GM23338 (cell line): ENCODE measurements at regions not wholly inside any gene's neighbourhood (a gene's known extent, or its start where the extent isn't known, plus 50 kb on each side); places are given as distances from the start of the nearest gene placed in this dataset.

ENCODE experiments used
- ATAC-seq: fragments of 200-7000 bp; cut with Tn5 transposase; 3 replicates; pipeline ENCODE4 v1.9.1; 2020
- DNase-seq: peaks from one replicate; pipeline ENCODE4 v3.0.0-alpha.2; 2015; ENCODE audit warnings: low spot score
- H2AFZ ChIP-seq: fragments of 200-600 bp; sonication (generic); 2 replicates; pipeline ENCODE4 v1.8.0; 2016; ENCODE audit warnings: antibody characterized with exemption, mild to moderate bottlenecking, moderate library complexity
- H3F3A ChIP-seq: fragments of 200-600 bp; sonication (generic); replicated peaks from 2 replicates; pipeline ENCODE4 v1.8.0; 2017; ENCODE audit warnings: antibody characterized with exemption, mixed run types, low read depth
- H3K27ac ChIP-seq: fragments of 200-600 bp; sonication (generic); 2 replicates; pipeline ENCODE4 v1.6.1; 2016; ENCODE audit warnings: low read depth
- H3K27me3 ChIP-seq: fragments of 200-600 bp; sonication (generic); 2 replicates; pipeline ENCODE4 v1.8.0; 2016; ENCODE audit warnings: mild to moderate bottlenecking, mixed run types, moderate library complexity; ENCODE audit not compliant: insufficient read depth
- H3K36me3 ChIP-seq: fragments of 200-600 bp; sonication (generic); 2 replicates; pipeline ENCODE4 v1.8.0; 2016; ENCODE audit warnings: mild to moderate bottlenecking; ENCODE audit not compliant: insufficient read depth
- H3K4me1 ChIP-seq: fragments of 200-600 bp; sonication (generic); 2 replicates; pipeline ENCODE4 v1.8.0; 2016; ENCODE audit warnings: mild to moderate bottlenecking, moderate library complexity; ENCODE audit not compliant: insufficient read depth
- H3K4me2 ChIP-seq: fragments of 200-600 bp; sonication (generic); 2 replicates; pipeline ENCODE4 v1.7.1; 2017; ENCODE audit warnings: mixed run types
- H3K4me3 ChIP-seq: fragments of 200-600 bp; sonication (generic); 2 replicates; pipeline ENCODE4 v1.6.1; 2016; ENCODE audit warnings: mixed run types
- H3K79me2 ChIP-seq: fragments of 200-600 bp; sonication (generic); replicated peaks from 2 replicates; pipeline ENCODE4 v1.8.0; 2017; ENCODE audit warnings: mild to moderate bottlenecking; ENCODE audit not compliant: insufficient read depth
- H3K9me2 ChIP-seq: fragments of 200-600 bp; sonication (generic); 2 replicates; pipeline ENCODE4 v1.8.0; 2017; ENCODE audit not compliant: insufficient read depth
- H4K20me1 ChIP-seq: fragments of 200-600 bp; sonication (generic); replicated peaks from 2 replicates; pipeline ENCODE4 v1.8.0; 2017; ENCODE audit warnings: mild to moderate bottlenecking; ENCODE audit not compliant: insufficient read depth
- H3K27ac Mint-ChIP-seq: 2 replicates; pipeline ENCODE4 v1.8.0; 2020; ENCODE audit warnings: inconsistent platforms, mild to moderate bottlenecking, moderate library complexity, mixed read lengths
- H3K27me3 Mint-ChIP-seq: 3 replicates; pipeline ENCODE4 v1.8.0; 2022; ENCODE audit warnings: low read depth, mild to moderate bottlenecking, moderate library complexity, mixed read lengths, inconsistent platforms; ENCODE audit not compliant: insufficient read depth, poor library complexity
- H3K36me3 Mint-ChIP-seq: 3 replicates; pipeline ENCODE4 v1.8.0; 2021; ENCODE audit warnings: low read depth, mild to moderate bottlenecking, inconsistent platforms, moderate library complexity, mixed read lengths
- H3K4me1 Mint-ChIP-seq: 3 replicates; pipeline ENCODE4 v1.8.0; 2020; ENCODE audit warnings: mild to moderate bottlenecking, inconsistent platforms, mixed read lengths
- H3K4me3 Mint-ChIP-seq: 3 replicates; pipeline ENCODE4 v1.8.0; 2021; ENCODE audit warnings: moderate library complexity, mild to moderate bottlenecking, inconsistent platforms, mixed read lengths
- H3K9me3 Mint-ChIP-seq: 3 replicates; pipeline ENCODE4 v1.8.0; 2020; ENCODE audit warnings: moderate library complexity, mild to moderate bottlenecking, inconsistent platforms, mixed read lengths
- CREB1 ChIP-seq: fragments of 250-450 bp; sonication (Bioruptor Pico); IDR thresholded peaks from 2 replicates; pipeline ENCODE4 v1.5.0; 2020; ENCODE audit warnings: low read depth, mild to moderate bottlenecking, moderate library complexity
- CTCF ChIP-seq, 2 experiments: fragments of 200-600 bp in 1 of 2; sonication (generic) in 1 of 2; conservative IDR thresholded peaks; 2 replicates each; pipeline versions ENCODE4 v1.5.1 to v1.6.1; 2016 to 2017; ENCODE audit warnings: antibody characterized with exemption in 2 of 2, low read depth in 2 of 2, mild to moderate bottlenecking in 2 of 2, moderate library complexity in 1 of 2
- EZH2 ChIP-seq: fragments of 200-600 bp; sonication (generic); IDR thresholded peaks from one replicate; pipeline ENCODE4 v1.8.0; 2017; ENCODE audit warnings: antibody characterized with exemption, mild to moderate bottlenecking, low read depth; ENCODE audit not compliant: unreplicated experiment
- EZH2phosphoT487 ChIP-seq: fragments of 200-600 bp; sonication (generic); IDR thresholded peaks from one replicate; pipeline ENCODE4 v1.8.1; 2018; ENCODE audit warnings: antibody characterized with exemption; ENCODE audit not compliant: unreplicated experiment
- NANOG ChIP-seq: IDR thresholded peaks from 2 replicates; pipeline ENCODE4 v1.6.1; 2016; ENCODE audit warnings: antibody characterized with exemption, borderline replicate concordance
- POLR2AphosphoS5 ChIP-seq: IDR thresholded peaks from 2 replicates; pipeline ENCODE4 v1.6.1; 2016; ENCODE audit warnings: antibody characterized with exemption, low read depth
- STAT1 ChIP-seq: IDR thresholded peaks from one replicate; pipeline ENCODE4 v1.6.1; 2016; ENCODE audit warnings: antibody characterized with exemption; ENCODE audit not compliant: unreplicated experiment
- ZNF331 ChIP-seq: fragments of 250-450 bp; sonication (Bioruptor Pico); IDR thresholded peaks from 2 replicates; pipeline ENCODE4 v1.5.0; 2020; ENCODE audit warnings: low read depth, mild to moderate bottlenecking, moderate library complexity
- TF ChIP-seq, protein P1 (sequence below): fragments of 250-450 bp; sonication (Bioruptor Pico); IDR thresholded peaks from 2 replicates; pipeline ENCODE4 v1.5.0; 2020; ENCODE audit warnings: mild to moderate bottlenecking, moderate library complexity

GRCh38 chr3:18648868-18649462, 223.8 kb upstream of the SATB1 start:
- Histone ChIP-seq H4K20me1 (no peaks in the 10 kb centered on the region), H3K9me2 (0 out of 2 replicates have a peak, but pooled peaks cover 5% of the 10 kb centered on the region), H2AFZ (no peak overlapping the region), H3K4me3 (no peak overlapping the region), H3K36me3 (no peaks in the 10 kb centered on the region), H3K4me2 (no peak overlapping the region), H3F3A (no peaks in the 10 kb centered on the region), H3K4me1 (no peaks in the 10 kb centered on the region), H3K27me3 (no peaks in the 10 kb centered on the region), H3K27ac (no peak overlapping the region), H3K79me2 (no peaks in the 10 kb centered on the region)
- Mint-ChIP-seq H3K27me3 (no peaks in the 10 kb centered on the region), H3K36me3 (no peaks in the 10 kb centered on the region), H3K4me3 (no peak overlapping the region), H3K4me1 (no peaks in the 10 kb centered on the region), H3K27ac (no peak overlapping the region), H3K9me3 (no peaks in the 10 kb centered on the region)
- ATAC-seq (no peak), DNase-seq (no peak)
- TF ChIP-seq ZNF331 (CRISPR knock-in tag): no peak
- TF ChIP-seq STAT1: no peak
- no peak for TF ChIP-seq EZH2
- TF ChIP-seq NANOG: no peak
- no peak for TF ChIP-seq POLR2AphosphoS5

DNA sequence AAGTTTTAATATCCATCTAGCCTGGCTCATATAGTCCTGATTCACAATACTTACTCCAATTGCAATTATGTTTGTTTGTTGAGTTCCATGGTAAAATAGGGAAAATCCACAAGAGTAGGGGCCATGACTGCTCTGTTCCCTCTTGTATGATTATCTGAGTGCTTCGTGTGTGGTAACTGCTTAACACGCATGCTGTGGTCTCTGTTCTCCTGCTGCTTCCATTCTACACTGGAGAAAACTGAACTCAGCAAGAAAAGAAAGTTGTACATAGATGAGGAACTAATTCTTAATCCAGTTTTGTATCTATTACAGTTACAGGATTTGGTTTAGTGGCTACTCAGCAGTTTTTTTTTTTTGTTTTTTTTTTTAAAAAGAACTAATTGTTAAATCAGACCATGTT, 223.0 kb upstream of the SATB1 start:
- Histone ChIP-seq H3K27ac (no peak overlapping the region), H3K27me3 (no peaks in the 10 kb centered on the region), H3K36me3 (no peaks in the 10 kb centered on the region), H3K9me2 (0 out of 2 replicates have a peak, but pooled peaks cover 5% of the 10 kb centered on the region), H3K4me2 (no peak overlapping the region), H3K79me2 (no peaks in the 10 kb centered on the region), H3F3A (no peaks in the 10 kb centered on the region), H4K20me1 (no peaks in the 10 kb centered on the region), H3K4me3 (no peak overlapping the region), H2AFZ (no peak overlapping the region), H3K4me1 (no peaks in the 10 kb centered on the region)
- H3K4me1 Mint-ChIP-seq: no peaks in the 10 kb centered on the region
- no peak overlapping the region for H3K27ac Mint-ChIP-seq
- no peak for TF ChIP-seq CREB1 (CRISPR knock-in tag)
- no peak for TF ChIP-seq ZNF331 (CRISPR knock-in tag)
- TF ChIP-seq CTCF (conservative IDR thresholded peaks at IDR 0.05; ENCODE audit: low read depth in 2 of 2): no peak
- no peak for TF ChIP-seq EZH2
- TF ChIP-seq, protein P1, sequence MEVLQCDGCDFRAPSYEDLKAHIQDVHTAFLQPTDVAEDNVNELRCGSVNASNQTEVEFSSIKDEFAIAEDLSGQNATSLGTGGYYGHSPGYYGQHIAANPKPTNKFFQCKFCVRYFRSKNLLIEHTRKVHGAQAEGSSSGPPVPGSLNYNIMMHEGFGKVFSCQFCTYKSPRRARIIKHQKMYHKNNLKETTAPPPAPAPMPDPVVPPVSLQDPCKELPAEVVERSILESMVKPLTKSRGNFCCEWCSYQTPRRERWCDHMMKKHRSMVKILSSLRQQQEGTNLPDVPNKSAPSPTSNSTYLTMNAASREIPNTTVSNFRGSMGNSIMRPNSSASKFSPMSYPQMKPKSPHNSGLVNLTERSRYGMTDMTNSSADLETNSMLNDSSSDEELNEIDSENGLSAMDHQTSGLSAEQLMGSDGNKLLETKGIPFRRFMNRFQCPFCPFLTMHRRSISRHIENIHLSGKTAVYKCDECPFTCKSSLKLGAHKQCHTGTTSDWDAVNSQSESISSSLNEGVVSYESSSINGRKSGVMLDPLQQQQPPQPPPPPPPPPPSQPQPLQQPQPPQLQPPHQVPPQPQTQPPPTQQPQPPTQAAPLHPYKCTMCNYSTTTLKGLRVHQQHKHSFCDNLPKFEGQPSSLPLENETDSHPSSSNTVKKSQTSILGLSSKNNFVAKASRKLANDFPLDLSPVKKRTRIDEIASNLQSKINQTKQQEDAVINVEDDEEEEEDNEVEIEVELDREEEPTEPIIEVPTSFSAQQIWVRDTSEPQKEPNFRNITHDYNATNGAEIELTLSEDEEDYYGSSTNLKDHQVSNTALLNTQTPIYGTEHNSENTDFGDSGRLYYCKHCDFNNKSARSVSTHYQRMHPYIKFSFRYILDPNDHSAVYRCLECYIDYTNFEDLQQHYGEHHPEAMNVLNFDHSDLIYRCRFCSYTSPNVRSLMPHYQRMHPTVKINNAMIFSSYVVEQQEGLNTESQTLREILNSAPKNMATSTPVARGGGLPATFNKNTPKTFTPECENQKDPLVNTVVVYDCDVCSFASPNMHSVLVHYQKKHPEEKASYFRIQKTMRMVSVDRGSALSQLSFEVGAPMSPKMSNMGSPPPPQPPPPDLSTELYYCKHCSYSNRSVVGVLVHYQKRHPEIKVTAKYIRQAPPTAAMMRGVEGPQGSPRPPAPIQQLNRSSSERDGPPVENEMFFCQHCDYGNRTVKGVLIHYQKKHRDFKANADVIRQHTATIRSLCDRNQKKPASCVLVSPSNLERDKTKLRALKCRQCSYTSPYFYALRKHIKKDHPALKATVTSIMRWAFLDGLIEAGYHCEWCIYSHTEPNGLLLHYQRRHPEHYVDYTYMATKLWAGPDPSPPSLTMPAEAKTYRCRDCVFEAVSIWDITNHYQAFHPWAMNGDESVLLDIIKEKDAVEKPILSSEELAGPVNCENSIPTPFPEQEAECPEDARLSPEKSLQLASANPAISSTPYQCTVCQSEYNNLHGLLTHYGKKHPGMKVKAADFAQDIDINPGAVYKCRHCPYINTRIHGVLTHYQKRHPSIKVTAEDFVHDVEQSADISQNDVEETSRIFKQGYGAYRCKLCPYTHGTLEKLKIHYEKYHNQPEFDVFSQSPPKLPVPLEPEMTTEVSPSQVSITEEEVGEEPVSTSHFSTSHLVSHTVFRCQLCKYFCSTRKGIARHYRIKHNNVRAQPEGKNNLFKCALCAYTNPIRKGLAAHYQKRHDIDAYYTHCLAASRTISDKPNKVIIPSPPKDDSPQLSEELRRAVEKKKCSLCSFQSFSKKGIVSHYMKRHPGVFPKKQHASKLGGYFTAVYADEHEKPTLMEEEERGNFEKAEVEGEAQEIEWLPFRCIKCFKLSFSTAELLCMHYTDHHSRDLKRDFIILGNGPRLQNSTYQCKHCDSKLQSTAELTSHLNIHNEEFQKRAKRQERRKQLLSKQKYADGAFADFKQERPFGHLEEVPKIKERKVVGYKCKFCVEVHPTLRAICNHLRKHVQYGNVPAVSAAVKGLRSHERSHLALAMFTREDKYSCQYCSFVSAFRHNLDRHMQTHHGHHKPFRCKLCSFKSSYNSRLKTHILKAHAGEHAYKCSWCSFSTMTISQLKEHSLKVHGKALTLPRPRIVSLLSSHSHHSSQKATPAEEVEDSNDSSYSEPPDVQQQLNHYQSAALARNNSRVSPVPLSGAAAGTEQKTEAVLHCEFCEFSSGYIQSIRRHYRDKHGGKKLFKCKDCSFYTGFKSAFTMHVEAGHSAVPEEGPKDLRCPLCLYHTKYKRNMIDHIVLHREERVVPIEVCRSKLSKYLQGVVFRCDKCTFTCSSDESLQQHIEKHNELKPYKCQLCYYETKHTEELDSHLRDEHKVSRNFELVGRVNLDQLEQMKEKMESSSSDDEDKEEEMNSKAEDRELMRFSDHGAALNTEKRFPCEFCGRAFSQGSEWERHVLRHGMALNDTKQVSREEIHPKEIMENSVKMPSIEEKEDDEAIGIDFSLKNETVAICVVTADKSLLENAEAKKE (CRISPR knock-in tag): no peak
- no peak for TF ChIP-seq EZH2phosphoT487
- DNase-seq: no peak
- no peak overlapping the region for H3K4me3 Mint-ChIP-seq
- H3K36me3 Mint-ChIP-seq: no peaks in the 10 kb centered on the region
- no peaks in the 10 kb centered on the region for H3K27me3 Mint-ChIP-seq
- no peaks in the 10 kb centered on the region for H3K9me3 Mint-ChIP-seq
- no peak for ATAC-seq
